Nucleus accumbens (tissue), 56 donors: ENCODE measurements at regions not wholly inside any gene's neighbourhood (a gene's known extent, or its start where the extent isn't known, plus 50 kb on each side); places are given as distances from the start of the nearest gene placed in this dataset.
A peak's percentile ranks its signal among the peaks of the same experiment; 100 is the strongest.
"Not testable (repeated sequence)": the region's sequence is repeated elsewhere in the genome, so short reads cannot be mapped to it uniquely, and the experiment has no call there.

Experiments used
- DNase-seq, 56 donors: peaks; one replicate each; lab custom pipeline; 2025; lab: John Stamatoyannopoulos, UW

DNA sequence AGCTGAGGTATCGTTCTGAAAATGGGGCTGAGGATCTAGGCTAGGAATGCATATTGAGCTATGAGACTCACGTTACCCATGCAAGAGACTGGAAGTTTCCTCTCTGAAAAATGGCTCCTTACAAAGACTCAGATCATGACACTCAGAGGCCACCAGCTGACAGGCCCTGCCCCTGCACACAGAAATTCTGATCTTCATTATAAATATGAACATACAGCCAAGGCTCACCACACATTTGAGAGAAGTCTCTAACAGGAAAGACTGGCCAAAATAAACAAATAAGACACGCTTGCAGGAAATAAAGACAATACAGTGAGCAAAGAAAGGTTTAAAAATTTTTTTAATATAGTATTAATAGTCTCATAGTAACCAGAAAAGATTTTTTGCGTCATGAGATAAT lies 365.9 kb downstream of the NFIB start:
- no peak for DNase-seq

DNA sequence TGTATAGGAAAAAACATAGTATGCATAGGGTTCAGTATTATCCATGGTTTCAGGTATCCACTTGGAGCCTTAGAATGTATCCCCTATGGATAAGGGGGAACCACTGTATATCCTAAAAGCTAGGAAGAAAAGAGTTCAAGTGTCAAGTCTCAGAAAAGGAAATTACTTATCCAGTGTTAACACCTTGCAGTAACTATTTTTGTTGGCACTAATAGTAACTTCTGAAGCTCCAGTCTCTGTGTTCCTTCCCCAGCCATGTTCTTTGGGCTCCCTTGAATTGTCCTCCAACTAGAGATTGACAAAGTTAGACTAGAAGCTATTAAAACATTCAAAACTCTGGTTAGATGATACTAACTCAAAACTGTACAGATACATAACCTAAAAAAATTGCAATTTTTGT lies 370.8 kb downstream of the NFIB start:
- DNase-seq = no peak

DNA sequence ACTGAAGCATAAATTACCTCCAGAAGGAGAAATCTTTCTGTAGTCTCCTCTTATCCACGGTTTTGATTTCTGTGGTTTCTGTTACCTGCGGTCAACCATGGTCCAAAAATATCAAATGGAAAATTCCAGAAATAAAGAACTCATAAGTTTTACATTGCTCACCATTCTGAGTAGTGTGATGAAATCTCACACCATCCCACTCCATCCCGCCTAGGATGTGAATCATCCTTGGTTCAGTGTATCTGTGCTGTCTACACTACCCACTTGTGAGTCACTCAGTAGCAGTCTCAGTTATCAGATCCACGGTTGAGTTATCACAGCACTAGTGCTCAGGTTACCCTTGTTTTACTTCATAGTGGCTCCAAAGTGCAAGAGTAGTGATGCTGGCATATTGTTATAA lies 371.2 kb downstream of the NFIB start:
- DNase-seq = peak in 8 of 56 donors; percentile 3 to 56 (median 19)

DNA sequence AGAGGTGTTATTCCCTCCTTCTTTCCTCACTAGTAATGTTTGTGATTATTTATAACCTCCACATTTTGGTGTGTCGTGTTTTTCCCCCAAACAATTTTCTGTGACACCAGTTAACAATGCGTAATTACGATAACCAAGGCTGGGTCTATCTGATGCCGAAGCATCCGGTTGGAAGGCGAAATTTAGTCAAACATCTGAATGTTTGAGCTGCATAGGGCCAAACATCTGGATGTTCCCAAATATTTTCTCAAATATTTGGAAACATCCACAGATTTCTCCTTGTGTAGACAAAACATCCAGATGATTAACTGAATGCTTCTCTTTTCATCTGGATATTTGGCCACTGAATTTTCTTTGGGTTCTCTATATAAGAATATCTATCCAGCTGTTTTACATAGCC lies 371.7 kb downstream of the NFIB start:
- no peak for DNase-seq

DNA sequence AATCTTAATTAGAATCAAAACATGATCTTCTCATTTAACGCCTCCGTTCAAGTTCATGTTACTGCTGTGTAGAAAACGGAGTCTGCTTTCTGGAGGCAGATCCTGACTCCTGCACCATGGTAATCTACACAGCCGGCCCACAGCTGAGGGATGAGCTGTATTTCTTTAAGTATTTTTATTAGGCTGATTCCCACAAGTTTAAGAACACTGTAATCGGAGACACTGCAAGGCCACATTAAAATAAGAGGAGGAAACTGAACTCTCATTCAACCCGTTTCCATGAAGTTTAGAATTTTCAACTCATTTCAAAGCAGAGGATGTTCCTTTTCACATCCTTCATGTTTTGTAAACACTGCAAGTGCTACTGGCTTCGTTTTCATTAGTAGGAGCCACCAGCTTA lies 372.2 kb downstream of the NFIB start:
- no peak for DNase-seq

DNA sequence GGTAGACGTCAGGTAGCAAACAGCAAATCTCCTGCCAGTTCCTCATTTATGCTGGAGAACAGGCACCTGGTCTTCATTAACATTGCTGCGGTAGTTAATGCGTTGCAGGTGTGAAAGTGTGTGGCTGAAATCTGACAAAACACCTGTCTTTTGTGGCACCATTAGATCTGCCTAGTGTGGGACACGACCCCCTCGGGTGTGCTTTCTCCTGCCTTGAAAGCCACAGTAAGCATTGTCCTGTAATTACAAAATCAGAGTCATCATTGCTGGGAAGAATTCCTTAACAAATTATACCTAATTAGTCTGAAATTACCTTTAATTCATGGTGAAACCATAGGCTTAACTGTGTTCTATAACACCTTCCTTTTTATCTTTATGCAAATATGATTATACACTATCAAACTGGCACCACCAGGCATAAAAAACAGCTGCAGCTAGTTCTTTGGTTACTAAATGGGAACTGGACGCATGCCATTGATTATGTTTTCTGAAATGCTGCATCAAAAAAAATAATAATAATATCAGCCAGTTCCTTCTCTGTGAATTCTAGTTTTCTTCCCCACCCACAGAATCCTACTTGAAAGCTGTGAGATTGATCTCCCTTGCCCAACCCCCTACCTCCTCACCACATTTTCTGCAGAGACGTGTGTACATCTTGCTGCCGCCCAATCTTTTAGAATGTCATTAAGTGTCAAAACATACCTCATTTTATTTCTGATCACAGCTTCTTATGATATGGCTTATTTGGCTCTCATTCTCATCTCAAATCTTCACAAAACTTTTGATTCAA lies 374.0 kb downstream of the NFIB start:
- no peak for DNase-seq

DNA sequence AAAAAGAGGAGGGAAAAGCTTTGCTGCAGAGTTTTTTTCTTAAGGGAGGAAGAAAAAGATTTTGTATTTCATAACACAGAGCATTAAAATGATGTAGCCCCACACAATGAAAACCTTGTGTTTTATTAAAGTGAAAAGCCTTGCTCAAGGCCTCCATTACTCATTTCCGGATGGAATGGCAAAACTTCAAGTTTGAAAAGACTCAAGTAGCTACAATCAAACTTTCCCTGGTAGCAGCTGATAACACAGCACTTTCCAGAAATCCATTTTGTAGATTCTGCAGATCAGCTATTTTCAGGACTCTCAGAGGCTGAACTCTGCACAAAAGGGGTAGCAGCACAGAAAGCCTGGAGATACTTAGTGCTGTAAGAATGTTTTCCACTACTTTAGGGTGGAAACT lies 374.8 kb downstream of the NFIB start:
- DNase-seq = no peak

DNA sequence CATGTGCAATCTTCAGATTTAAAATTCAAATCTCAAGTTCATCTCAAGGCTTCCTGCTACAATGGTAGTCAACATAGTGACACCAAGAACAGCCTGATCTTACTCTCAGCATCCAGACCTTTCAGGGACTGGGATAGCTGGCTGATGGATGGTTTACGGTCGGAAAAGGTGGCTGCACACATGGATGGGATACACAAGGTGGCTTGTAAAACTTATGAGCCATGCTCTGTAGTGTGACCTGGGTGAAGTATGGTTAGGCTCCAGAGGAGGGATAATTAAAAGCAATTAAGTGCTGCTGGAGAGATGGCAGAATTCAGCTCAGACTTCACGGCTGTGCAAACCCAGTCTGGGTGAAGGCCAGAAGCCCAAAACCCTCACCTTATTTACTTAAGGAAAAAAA lies 379.5 kb downstream of the NFIB start:
- DNase-seq = no peak

DNA sequence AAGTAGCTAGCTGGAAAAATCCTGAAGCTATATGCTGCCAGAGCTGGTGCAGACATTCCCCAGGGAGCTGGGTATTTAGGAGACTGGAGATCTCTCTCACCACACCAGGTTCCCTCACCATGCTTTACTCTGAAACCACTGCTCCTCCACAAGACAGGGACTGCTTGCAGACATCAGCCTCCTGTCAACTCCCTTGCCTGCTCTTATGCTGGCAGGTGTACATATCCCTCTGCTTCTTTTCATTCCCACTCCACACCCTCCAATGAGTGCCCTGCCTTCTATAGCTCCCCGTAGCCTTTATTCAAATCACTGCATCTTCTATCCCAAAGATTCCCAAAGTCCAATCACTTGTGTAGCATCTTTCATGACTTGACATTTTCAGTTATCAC lies 380.7 kb downstream of the NFIB start:
- DNase-seq = no peak

DNA sequence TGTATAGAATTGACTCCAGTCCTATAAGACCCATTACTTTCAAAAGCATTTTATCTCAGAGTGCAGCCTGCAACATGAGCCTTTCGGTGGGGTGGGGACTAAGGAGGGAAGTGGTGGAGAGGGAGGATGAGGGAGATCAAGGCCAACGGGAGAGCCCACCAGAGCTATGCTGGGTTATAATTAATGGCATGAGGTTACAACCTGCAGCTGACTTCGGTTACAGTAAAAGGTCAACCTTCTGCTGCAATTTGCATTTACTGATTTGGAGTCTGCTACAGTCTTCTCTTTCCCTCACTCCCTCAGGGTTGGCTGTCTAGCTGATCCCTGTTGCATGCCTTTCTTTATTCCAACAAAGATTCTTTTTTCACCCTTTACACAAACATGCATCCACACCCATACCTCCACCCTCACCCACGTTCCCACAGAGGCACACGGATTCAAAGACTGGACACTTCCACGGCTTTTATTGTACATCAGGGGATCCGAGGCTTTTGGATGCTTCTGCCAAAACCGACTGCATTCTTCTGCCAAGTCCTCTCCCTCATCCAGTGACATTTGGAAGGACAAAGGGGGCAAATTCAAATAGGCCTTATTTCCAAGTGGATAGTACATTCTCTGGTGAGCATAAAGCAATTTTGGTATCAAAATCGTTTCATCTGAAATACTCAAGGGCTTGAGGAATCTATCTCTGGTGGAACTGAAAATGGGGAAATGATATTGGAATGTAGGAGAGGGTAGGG lies 381.2 kb downstream of the NFIB start:
- no peak for DNase-seq

DNA sequence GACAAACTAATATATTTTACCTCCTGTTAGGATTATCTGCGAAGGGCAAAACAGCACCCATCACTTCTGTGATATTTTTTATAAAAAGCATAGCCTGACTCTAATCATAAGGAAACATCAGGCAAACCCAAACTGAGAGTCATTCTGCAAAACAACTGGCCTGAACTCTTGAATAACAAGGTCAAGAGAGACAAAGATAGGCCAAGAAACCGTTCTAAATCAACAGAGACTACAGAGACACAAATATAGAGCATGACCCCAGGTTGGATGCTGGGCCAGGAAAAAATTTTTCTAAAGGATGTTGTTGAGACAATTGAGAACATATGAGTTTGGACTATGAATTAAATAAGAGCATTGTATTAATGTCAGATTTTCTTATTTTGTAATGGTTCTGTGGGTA lies 384.9 kb downstream of the NFIB start:
- no peak for DNase-seq

DNA sequence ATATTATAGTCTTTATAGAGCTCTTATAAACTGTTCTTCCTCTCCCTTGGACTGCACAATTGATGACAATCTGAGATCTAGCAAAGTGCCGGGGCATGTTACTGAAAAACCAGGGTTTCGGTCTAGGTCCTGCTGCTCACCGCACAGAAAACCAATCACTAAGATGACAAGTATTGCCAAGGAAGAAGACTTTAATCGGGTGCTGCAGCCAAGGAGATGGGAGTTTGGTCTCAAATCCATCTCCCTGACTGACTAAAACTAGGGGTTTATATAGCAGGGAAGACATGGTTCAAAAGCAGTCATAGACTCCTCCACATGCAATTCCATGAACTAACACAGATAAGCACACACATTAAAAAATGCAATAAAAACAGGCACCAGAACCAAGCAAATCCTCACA lies 390.6 kb downstream of the NFIB start:
- DNase-seq = no peak

DNA sequence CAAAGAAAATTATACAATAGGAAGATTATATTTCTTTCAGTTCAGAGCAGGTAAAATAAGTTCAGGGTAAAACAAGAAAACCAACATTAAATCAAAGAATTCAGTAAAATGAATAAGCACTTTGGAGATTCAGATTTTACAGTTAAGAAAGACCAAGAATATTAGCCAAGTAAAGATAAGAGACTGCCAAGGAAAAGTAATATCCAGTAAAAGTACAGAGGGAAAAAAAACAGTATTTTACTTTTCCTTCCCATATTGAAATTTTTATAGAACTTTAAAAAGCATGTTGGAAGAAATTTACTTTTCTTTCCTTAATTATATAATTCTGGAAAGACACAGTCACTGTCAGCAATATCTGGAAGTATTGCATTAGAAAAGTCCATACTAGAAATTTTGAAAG lies 393.4 kb downstream of the NFIB start:
- DNase-seq = no peak

DNA sequence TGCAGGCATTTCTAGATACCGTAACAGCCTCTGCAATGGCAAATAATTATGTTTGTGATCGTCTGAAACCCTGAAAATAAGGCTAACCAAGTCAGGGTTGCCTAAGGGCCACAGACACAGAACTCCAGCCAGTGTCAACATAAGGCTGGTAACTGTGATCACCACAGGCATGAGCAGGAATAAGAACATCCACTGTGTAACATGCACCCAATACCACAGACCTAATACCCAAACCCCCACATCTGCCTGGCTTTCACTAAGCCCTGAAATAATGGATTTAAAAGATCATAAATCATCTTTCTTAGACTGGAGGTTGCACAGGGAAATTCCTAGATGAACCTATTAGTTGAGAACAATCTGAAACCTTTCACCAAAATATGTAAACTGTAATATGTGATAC lies 394.5 kb downstream of the NFIB start:
- DNase-seq = no peak

DNA sequence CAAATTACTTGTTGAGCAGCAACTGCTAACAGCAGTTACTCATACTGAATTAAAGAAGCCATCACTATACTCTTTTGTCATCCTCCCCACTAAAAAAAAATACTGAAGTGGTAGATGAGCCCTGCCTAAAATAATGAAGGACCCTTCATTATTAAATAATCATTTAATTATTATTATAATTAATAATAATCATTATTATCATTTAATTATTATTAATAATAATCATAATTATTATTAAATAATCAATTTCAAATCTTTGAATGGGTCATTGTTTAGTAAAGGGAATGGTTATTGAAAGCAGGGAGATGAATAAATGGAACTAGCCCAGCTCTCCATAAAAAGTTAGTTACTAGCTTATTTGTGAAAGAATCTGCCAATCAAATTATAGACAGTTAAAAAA lies 396.4 kb downstream of the NFIB start:
- no peak for DNase-seq

DNA sequence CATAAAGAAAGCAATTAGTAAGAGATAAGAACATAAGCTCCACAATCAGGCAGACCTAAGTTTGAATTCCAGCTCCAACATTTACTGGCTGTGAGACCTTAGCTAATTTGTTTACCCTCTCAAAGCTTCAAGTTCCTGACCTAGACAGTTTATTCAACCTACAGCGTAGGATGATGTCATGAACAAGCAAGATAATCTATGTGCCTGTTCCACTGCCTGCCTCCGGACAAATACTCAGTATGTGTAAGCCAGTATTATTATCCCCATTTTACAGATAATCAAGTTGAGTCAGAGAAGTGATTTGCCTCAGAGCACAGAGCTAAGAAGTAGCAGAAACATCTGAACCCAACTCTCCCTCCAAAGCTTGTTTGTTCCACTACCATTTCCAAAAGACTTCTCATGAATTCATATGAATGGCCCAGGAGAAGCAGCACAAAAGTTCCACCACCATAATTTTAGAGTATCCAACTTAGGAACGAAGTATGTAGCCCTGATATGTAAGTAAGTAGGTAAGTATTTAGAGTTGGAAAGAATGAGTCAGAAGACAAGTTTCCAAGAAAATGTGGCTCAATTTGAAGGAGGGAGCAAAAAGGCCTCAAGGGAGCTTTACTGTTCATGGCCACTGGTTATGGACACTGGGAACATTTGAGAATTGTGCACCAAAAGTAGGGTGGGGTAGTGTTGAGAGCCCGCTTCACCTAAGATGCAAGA lies 398.2 kb downstream of the NFIB start:
- DNase-seq = no peak

DNA sequence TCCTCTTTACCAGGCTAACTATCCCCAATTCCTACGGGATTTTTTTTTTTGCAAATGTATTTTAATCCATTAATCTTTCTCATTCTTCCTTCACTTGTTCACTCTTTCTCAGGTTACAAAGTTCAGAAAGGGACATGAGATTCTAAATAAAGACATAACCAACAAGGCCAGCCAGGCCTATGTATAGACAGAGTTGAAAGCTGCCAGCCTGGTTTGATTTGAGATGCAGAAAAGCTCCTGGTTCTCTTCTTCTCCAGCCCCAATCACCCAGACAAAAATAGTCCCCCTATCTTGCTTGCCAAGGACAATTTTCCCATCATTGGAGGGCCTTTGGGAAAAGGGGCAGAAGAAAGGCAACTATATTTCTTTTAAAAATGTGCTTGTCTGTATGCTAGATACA lies 398.8 kb downstream of the NFIB start:
- no peak for DNase-seq

DNA sequence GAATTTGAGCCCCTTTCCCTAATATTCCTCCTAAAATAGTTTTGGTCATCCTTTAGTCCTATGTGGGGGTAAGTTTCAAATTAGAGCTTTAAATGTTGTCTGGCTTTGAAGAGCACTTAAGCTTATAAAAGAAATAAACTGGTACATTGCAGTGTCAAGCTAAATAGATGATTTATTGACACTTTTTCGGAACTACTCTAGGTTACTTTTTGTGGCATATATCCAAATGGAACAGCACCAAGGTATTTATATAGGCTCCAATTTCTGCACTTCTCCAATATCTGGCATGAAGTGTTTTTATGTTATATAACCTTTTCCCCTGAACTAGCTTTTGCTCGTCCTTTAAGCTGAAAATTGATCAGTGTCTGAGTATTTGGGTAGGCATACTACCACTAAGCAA lies 402.5 kb downstream of the NFIB start:
- DNase-seq = no peak

DNA sequence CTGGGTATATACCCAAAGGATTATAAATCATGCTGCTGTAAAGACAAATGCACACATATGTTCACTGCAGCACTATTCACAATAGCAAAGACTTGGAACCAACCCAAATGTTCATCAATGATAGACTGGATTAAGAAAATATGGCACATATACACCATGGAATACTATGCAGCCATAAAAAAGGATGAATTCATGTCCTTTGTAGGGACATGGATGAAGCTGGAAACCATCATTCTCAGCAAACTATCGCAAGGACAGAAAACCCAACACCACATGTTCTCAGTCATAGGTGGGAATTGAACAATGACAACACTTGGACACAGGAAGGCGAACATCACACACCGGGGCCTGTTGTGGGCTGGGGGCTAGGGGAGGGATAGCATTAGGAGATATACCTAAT lies 406.1 kb downstream of the NFIB start:
- not testable (repeated sequence) for DNase-seq

DNA sequence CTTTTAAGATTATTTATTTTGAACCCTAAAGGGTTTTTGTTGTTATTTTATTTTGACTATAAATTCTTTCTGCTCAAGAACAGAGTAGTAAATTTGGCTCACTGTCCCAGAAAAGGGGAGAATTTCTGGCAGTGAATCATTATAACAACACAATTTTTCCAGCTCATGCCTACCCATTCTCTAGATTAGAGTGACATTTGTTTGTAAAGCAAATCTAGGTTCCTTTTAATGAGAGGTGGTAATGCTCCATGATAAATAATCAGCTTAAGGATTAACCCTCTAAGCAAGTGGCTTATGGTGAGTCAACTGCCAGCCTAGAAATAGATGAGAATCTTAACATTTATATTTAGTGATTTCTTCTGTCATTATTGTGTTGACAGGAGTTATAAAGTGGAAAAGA lies 409.2 kb downstream of the NFIB start:
- DNase-seq = no peak

DNA sequence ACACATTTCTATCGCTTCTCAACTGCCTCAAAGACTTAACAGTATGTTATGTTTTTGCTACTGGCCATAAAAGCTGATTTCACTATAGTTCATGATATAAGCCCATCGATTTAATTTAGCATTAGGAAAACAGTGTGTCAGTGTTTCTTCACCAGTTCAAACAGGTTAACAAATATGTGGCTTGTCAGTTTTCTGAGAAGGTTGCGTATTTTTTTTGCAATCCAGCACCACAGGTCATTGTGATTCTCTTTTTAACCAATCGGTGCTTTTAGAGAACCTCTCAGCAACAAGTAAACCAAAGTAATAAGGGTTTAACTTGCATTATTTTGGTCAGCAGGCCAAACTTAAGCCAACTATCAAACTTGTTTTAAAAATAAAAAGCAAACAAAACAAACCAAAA lies 409.6 kb downstream of the NFIB start:
- DNase-seq = no peak
